SHP77 treated with DMSO at 0.1 percent for 48 hours (cell line): ENCODE measurements at regions not wholly inside any gene's neighbourhood (a gene's known extent, or its start where the extent isn't known, plus 50 kb on each side); places are given as distances from the start of the nearest gene placed in this dataset.

Source experiments
- DNase-seq: peaks from one replicate; lab custom pipeline; 2025; lab: John Stamatoyannopoulos, UW

DNA sequence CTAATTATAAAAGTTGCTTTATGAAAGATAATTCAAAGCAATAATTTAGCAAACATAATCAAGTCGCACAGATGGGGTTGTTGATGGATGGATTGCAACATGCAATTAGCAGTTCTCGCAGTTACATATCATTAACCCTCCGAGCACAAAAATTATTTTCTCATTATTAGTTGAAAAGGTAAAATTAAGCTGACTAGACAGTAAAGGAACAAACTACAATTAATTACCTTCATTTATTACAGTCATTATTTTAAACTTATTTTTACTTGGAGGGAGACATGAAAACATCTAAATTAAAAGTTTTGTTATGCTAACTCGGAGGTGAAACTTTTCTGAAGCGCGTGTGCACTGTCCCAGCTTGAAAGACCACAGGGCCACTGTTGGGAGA, 146.9 kb downstream of the PHETA1 start:
- DNase-seq = no peak

GRCh38 chr12:111221062-111222026, 147.6 kb downstream of the PHETA1 start:
- DNase-seq = no peak

DNA sequence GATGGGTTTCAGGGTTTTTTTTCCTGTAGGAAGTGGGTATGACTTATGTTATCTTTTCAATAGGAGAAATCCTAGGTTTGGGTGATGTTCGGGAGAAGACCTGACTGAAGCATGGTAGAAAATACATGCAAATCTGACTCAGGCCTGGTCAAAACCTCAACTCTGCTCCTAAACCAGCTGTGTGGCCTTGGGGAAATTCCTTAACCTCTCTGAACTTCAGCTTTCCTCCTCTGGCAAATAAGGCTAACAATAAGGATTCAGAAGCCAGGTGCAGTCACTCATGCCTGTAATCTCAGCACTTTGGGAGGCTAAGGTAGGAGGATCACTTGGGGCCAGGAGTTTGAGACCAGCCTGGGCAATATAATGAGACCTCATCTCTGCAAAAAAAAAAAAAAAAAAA, 148.5 kb downstream of the PHETA1 start:
- DNase-seq = no peak

DNA sequence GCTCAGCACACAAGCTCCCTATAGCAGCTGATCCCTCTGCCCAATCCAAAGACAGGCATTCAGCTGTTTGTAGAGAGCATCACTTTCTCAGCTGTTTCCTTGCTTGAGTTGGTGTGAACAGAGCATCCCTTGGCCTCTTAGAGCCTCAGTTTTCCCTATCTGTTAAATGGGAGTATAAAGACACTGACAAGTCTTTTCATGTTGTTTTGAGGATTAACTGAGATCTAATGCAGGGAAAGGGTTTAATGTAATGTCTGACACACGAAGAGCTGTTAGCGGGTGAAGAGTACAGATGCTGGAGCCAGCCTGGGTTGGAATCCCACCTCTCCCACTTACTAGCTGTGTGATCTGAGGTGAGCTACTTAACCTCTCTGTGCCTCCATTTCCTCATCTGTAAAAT, 149.5 kb downstream of the PHETA1 start:
- no peak for DNase-seq

GRCh38 chr12:111218499-111218898, 150.4 kb downstream of the PHETA1 start:
- DNase-seq = no peak

DNA sequence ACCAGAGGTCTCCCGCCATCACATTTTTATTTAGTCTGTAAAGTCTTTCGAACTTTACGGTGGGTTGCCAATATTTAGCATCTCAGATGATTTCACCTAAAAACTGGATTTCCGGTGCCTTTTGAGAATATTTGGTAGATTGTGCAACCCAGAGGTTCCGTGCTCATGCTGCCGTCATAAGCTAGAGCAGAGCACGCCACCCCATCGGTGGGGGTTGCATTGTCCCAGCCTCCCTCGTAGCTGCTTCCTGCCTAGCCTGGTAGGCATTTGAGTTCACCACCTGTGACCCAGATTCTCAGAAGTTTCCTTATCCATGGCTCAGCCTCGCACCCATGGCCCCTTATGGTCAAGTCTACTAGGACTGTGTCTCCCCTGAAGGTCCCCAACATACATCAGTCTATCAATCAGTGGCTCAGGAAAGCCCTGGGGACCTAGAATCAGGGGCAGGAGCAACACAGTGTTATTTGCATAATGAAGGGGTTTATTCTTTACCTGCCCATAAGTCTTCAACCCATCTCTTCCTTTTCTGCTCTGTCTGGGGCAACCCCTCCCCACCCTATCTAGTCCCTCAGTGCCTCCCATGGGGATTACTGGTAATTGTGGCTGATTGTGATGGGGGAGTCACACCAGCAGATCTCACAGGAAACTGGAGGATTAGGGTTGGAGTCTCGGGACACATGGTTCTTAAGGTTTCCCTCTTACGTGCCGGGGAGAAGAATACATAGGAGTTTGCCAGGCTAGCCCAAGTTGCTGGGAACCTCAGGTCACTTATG, 152.3 kb downstream of the PHETA1 start:
- no peak for DNase-seq

DNA sequence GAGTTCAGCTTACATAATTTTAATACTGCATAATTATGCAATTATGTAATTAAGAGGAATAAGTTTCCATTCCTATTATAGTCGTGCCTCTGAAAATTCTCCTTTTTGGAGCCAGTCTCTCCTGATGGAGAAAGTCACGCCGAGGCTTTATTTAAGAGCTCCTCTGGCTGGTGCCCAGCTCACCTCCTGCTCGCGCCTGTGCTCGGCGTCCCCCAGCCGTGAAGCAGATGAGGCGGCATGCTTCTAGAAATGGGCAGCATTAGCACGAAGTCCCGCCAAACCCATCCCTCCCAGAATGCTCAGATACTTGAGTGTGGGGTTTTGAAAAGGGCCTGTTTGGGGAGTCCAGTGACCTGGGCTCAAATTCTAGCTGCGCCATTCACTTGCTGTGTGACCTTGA, 153.0 kb downstream of the PHETA1 start:
- no peak for DNase-seq

DNA sequence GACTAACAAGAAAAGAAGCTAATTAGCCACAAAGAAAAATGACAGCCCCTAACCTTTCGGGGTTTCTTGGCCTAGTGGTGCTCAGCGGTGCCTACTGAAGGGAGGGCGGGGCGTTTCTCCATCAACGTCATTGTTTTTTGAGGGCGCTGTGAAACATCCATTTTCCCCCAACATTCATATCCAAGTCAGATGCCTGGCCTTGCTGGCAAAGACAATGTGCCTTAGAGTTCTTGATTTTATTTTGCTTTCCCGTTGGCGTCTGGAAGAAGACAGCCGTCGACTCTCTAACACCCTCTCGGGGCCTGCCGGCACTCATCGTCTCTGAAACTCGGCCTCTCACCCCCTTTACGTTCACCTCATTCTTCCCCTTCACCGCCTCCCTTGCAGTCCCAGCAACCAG, 154.5 kb downstream of the PHETA1 start:
- DNase-seq = no peak

- DNase-seq = no peak
Observed at GRCh38 chr12:111213561-111213960, 155.3 kb downstream of the PHETA1 start.

DNA sequence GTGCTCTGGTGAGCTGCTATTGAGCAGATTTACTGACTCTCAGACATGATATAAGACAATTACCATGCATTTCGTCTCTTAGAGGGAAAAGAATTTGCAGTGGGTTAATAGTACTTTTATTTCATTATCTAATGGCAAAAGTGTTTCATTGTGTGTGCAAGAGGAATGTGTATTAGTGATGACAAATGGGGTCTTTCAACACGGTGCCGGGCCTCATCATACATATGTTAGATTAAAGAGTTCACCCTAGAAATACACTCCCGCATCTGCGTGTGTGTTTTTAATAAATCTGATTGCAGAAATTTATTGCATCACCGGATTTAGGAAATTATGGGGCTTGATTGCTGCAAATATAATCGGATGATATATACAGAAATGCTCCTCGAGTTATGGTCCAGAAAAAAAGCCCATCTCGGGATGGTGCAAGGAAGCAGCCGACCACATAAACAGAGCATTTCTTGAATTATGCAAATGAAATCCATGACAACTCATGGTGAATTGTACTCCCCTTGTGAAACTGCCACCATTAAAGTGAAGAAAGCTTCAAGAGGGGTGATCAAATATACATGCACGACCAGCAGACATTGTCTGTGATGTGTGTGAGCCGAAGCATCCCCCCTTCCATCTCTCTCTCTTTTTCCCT, 156.0 kb downstream of the PHETA1 start:
- DNase-seq = no peak

GRCh38 chr12:111211910-111212757, 156.8 kb downstream of the PHETA1 start:
- no peak for DNase-seq

DNA sequence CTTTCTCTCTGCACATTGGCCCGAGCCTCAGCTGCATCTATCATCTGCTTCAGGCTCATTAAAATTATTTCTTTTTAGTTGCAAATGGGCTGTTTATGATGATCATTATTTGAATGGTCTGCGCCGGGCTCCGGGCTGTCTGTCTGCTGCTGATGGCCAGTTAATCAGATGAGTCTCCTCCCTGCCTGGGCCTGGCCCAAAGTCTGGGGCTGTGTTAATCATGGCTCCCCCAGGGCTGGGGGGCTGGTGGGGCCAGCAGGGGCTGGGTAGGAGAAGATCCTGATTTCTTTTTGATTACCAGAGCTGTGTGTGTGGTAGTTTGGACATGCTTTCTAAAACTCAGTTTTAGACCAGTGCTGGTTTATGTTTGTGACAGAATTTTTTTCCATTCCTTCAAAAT, 159.1 kb downstream of the PHETA1 start:
- no peak for DNase-seq

- DNase-seq = no peak
Observed at GRCh38 chr12:111207761-111208160, 161.1 kb downstream of the PHETA1 start.

- no peak for DNase-seq
Observed at GRCh38 chr12:111204788-111205241, 164.1 kb downstream of the PHETA1 start.

DNA sequence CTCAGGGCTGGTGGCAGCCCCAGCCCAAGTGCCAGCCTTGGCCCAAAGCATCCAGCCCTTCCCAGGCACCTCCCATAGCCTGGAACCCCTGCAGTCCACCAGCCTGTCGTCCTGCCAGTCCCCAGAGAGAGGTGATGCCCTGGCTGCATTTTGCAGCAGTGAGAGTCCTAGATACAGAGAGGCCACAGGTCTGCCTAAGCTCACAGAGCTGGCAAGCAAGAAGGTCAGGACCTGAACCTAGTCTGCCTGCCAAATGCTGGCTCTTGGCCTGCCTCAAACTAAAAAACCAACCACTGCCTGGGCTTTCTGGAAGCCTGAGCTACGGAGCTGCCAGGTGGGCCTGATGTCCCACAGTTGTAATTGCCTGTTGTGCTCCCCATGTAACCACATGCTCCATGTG, 164.9 kb downstream of the PHETA1 start:
- no peak for DNase-seq

GRCh38 chr12:111203446-111203845, 165.4 kb downstream of the PHETA1 start:
- no peak for DNase-seq

GRCh38 chr12:111202237-111202915, 166.5 kb downstream of the PHETA1 start:
- no peak for DNase-seq

- DNase-seq = no peak
Observed at GRCh38 chr12:111201495-111202236, 167.2 kb downstream of the PHETA1 start.

GRCh38 chr12:111201036-111201435, 167.9 kb downstream of the PHETA1 start:
- no peak for DNase-seq

- no peak for DNase-seq
Observed at GRCh38 chr12:111197376-111197944, 171.4 kb downstream of the PHETA1 start.
